ENCODE measurements at regions not wholly inside any gene's neighbourhood (a gene's known extent, or its start where the extent isn't known, plus 50 kb on each side); places are given as distances from the start of the nearest gene placed in this dataset.
"Not testable (repeated sequence)": the region's sequence is repeated elsewhere in the genome, so short reads cannot be mapped to it uniquely, and the experiment has no call there.

DNA sequence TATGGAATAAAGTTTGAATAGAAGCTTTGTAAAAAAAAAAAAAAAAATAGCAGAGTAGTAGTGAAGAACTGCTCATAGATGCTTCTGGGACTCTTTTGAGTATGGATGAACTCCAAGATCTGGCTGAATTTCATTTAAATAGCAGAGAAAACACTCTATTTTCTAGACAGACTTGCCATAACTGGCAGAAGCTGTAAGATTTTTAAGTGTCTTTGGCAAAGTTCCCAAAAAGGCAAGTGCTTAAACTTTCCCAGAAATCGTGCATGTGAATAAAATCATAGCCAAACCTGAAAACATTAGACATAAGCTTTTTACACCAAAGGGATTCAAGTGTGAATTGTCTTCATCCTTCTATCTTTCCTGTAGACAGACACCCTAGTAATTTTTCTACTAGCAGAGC, 110.3 kb upstream of the MITF start:
- no peaks in the 10 kb centered on the region for H3K27me3 ChIP-seq (ENCODE audit: insufficient read depth, low read length, poor library complexity, severe bottlenecking)
- no peaks in the 10 kb centered on the region for H3K27me3 Mint-ChIP-seq
- H3K27ac Mint-ChIP-seq: no peak overlapping the region
- no peaks in the 10 kb centered on the region for H3K9me3 ChIP-seq (ENCODE audit: low read length)
- DNase-seq: no peak
- H3K36me3 ChIP-seq (ENCODE audit: insufficient read depth, low read length): no peaks in the 10 kb centered on the region
- CTCF ChIA-PET: no interaction called here
- H3K4me1 Mint-ChIP-seq: no peaks in the 10 kb centered on the region
- H3K4me3 ChIP-seq (ENCODE audit: low read length): no peak overlapping the region
- no peak overlapping the region for H3K27ac ChIP-seq (ENCODE audit: low read depth, low read length)
- H3K4me3 Mint-ChIP-seq: no peak overlapping the region
- H3K4me1 ChIP-seq (ENCODE audit: insufficient read depth, low read length): no peaks in the 10 kb centered on the region
- H3K36me3 Mint-ChIP-seq: no peaks in the 10 kb centered on the region
- POLR2A ChIA-PET: no interaction called here
- peaks cover 10 to 32% (median 25%) of the 10 kb centered on the region in 5 donors for H3K9me3 Mint-ChIP-seq

DNA sequence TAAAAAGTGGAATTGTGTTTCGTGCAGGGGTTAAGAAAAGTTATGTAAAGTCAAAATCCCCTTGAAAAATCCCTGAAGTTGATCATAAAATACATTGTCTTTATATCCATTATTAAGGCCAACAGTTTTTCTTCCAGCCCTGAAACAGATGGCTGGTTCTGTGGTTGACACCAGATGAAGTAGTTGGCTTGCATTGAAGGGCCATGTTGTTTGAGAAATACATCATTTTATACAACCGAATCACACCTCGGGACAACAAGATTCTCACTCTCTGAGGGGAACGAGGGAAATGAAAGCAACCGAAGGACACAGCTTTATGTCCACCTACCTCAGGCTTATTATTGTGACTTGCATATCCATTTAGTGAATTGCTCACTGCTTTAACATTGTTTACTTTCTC, 126.0 kb upstream of the MITF start:
- CTCF ChIA-PET: no interaction called here

DNA sequence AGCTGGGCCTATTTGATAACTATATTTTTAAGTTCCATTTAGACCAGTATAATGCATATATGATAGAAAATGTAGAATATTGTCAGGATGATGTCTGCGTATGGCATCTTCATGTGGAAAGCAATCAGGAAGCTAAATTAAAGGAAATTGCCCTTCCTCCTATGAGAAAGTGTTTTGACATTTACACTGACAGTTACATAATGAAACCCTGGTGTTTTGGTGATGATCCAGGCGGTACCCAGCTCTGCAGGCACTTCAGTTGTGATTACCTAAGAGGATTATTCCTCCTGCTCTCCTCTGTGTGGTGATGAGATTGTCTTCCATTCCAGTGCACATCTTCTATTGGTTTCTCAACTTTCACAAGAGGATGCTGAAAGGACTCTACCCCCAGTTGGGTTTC, 126.5 kb upstream of the MITF start:
- no peaks in the 10 kb centered on the region for H3K9me3 ChIP-seq (ENCODE audit: low read length)
- H3K4me1 ChIP-seq (ENCODE audit: insufficient read depth, low read length): no peaks in the 10 kb centered on the region
- no peaks in the 10 kb centered on the region for H3K27me3 Mint-ChIP-seq
- CTCF ChIA-PET: no interaction called here
- H3K27me3 ChIP-seq (ENCODE audit: insufficient read depth, low read length, poor library complexity, severe bottlenecking): no peaks in the 10 kb centered on the region
- H3K4me3 Mint-ChIP-seq: no peak overlapping the region
- H3K9me3 Mint-ChIP-seq: peaks cover 0 to 11% (median 6%) of the 10 kb centered on the region in 5 donors
- no peak overlapping the region for H3K27ac ChIP-seq (ENCODE audit: low read depth, low read length)
- no peaks in the 10 kb centered on the region for H3K36me3 Mint-ChIP-seq
- no peaks in the 10 kb centered on the region for H3K4me1 Mint-ChIP-seq
- H3K36me3 ChIP-seq (ENCODE audit: insufficient read depth, low read length): no peaks in the 10 kb centered on the region
- POLR2A ChIA-PET: no interaction called here
- no peak for DNase-seq
- H3K27ac Mint-ChIP-seq: no peak overlapping the region
- H3K4me3 ChIP-seq (ENCODE audit: low read length): no peak overlapping the region

More for the DNA sequence above, 126.0 kb upstream of the MITF start:
- no peaks in the 10 kb centered on the region for H3K27me3 Mint-ChIP-seq
- Histone ChIP-seq H3K4me1 (ENCODE audit: insufficient read depth, low read length) (no peaks in the 10 kb centered on the region), H3K36me3 (ENCODE audit: insufficient read depth, low read length) (no peaks in the 10 kb centered on the region), H3K27ac (ENCODE audit: low read depth, low read length) (no peak overlapping the region), H3K4me3 (ENCODE audit: low read length) (no peak overlapping the region), H3K27me3 (ENCODE audit: insufficient read depth, low read length, poor library complexity, severe bottlenecking) (no peaks in the 10 kb centered on the region), H3K9me3 (ENCODE audit: low read length) (no peaks in the 10 kb centered on the region)
- no peaks in the 10 kb centered on the region for H3K4me1 Mint-ChIP-seq
- H3K27ac Mint-ChIP-seq: no peak overlapping the region
- no peak for DNase-seq
- POLR2A ChIA-PET: no interaction called here
- no peak overlapping the region for H3K4me3 Mint-ChIP-seq
- H3K9me3 Mint-ChIP-seq: peaks cover 0 to 11% (median 6%) of the 10 kb centered on the region in 5 donors
- no peaks in the 10 kb centered on the region for H3K36me3 Mint-ChIP-seq

DNA sequence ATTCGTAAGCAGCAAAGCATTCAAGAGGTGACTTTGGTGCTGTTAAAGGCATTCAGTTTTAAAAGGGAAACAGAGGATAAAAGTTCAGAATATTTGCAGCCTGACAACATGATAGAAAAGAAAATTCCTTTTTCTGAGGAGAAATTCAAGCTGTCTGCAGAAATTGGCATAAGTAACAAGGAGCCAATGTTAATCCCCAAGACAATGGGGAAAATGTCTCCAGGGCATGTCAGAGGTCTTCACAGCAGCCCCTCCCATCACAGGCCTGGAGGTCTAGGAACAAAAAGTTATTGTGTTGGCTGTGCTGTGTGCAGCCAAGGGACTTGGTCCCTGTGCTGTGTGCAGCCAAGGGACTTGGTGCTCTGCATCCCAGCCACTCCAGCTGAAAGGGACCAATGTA, 129.7 kb upstream of the MITF start:
- H3K4me1 Mint-ChIP-seq; DNase-seq; H3K4me3 ChIP-seq (ENCODE audit: low read length); H3K4me3 Mint-ChIP-seq; CTCF ChIA-PET; H3K27ac Mint-ChIP-seq; H3K36me3 ChIP-seq (ENCODE audit: insufficient read depth, low read length); H3K27ac ChIP-seq (ENCODE audit: low read depth, low read length); H3K4me1 ChIP-seq (ENCODE audit: insufficient read depth, low read length); H3K36me3 Mint-ChIP-seq; H3K9me3 ChIP-seq (ENCODE audit: low read length); POLR2A ChIA-PET; H3K27me3 ChIP-seq (ENCODE audit: insufficient read depth, low read length, poor library complexity, severe bottlenecking); H3K27me3 Mint-ChIP-seq: not testable (repeated sequence)
- H3K9me3 Mint-ChIP-seq: peaks cover 0 to 11% (median 6%) of the 10 kb centered on the region in 5 donors

DNA sequence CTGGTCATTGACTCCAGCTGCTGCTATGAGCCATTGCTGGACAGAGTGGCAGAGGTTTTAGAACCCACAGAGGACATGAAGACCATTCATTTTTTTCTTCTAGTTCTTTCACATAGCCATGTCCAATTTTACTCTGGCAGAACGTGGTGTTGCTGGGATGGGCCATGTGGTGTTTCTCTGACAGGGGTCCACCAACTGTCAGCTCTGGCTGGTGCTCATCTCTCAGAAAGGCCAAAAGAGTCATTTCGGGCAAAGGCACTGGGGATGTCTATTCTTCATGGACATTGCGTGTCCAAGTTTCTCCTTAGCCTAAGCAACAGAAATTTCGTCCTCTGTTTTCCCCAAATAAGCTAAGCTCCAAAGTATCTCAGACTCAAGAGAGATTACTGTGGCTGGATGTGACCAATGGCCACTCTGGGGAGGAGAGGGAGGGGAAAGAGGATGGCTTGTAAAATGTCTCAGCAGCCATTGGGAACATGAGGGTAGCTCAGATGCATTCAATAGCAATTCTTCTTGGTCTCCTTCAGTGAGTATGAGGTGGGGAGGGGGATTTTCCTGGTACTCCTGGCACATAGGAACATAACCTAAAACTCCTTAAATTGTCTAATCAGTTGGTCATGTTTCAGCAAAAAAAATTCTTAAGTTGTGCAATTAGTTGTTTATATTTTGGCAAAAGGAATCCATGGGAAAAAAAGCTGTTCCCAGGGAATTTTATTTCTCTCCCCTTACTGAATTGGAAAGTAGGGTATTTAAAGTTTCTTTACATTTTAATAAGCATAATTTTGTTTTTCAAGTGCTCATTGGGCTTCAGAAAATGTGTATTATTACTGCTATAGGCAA, 131.6 kb upstream of the MITF start:
- H3K4me3 Mint-ChIP-seq: no peak overlapping the region
- POLR2A ChIA-PET: no interaction called here
- no peak overlapping the region for H3K27ac Mint-ChIP-seq
- H3K27ac ChIP-seq (ENCODE audit: low read depth, low read length): no peak overlapping the region
- no peak overlapping the region for H3K4me3 ChIP-seq (ENCODE audit: low read length)
- CTCF ChIA-PET: no interaction called here
- no peak for DNase-seq
- H3K4me1 Mint-ChIP-seq: no peaks in the 10 kb centered on the region
- H3K36me3 ChIP-seq (ENCODE audit: insufficient read depth, low read length): no peaks in the 10 kb centered on the region
- no peaks in the 10 kb centered on the region for H3K27me3 ChIP-seq (ENCODE audit: insufficient read depth, low read length, poor library complexity, severe bottlenecking)
- no peaks in the 10 kb centered on the region for H3K36me3 Mint-ChIP-seq
- no peaks in the 10 kb centered on the region for H3K4me1 ChIP-seq (ENCODE audit: insufficient read depth, low read length)
- H3K9me3 ChIP-seq (ENCODE audit: low read length): no peaks in the 10 kb centered on the region
- H3K9me3 Mint-ChIP-seq: peaks cover 5 to 11% (median 6%) of the 10 kb centered on the region in 5 donors
- H3K27me3 Mint-ChIP-seq: no peaks in the 10 kb centered on the region

DNA sequence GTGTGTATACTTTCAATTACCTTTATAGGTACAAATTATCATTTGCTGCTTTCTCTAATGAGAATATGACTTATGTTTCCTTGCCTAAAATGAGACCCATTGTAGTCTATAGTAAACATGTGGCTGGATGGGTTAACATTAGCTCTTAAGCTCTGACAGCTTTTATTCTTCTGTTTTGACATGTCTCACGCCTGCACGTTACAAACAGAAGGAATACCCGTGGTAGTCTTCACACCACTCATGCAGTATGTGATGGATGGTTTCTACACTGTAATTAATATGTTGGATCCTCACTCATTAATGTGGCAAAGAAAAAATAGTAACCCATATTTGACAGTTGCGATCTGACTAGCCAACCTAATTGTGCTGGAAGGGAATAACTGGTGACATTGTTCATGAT, 133.4 kb upstream of the MITF start:
- no peaks in the 10 kb centered on the region for H3K36me3 ChIP-seq (ENCODE audit: insufficient read depth, low read length)
- H3K9me3 ChIP-seq (ENCODE audit: low read length): no peaks in the 10 kb centered on the region
- no peak overlapping the region for H3K27ac ChIP-seq (ENCODE audit: low read depth, low read length)
- H3K4me3 ChIP-seq (ENCODE audit: low read length): no peak overlapping the region
- Mint-ChIP-seq H3K27me3 (no peaks in the 10 kb centered on the region), H3K9me3 (peaks cover 5 to 12% (median 6%) of the 10 kb centered on the region in 5 donors), H3K27ac (no peak overlapping the region), H3K36me3 (no peaks in the 10 kb centered on the region), H3K4me3 (no peak overlapping the region), H3K4me1 (no peaks in the 10 kb centered on the region)
- H3K27me3 ChIP-seq (ENCODE audit: insufficient read depth, low read length, poor library complexity, severe bottlenecking): no peaks in the 10 kb centered on the region
- CTCF ChIA-PET: no interaction called here
- POLR2A ChIA-PET: no interaction called here
- H3K4me1 ChIP-seq (ENCODE audit: insufficient read depth, low read length): no peaks in the 10 kb centered on the region
- no peak for DNase-seq

DNA sequence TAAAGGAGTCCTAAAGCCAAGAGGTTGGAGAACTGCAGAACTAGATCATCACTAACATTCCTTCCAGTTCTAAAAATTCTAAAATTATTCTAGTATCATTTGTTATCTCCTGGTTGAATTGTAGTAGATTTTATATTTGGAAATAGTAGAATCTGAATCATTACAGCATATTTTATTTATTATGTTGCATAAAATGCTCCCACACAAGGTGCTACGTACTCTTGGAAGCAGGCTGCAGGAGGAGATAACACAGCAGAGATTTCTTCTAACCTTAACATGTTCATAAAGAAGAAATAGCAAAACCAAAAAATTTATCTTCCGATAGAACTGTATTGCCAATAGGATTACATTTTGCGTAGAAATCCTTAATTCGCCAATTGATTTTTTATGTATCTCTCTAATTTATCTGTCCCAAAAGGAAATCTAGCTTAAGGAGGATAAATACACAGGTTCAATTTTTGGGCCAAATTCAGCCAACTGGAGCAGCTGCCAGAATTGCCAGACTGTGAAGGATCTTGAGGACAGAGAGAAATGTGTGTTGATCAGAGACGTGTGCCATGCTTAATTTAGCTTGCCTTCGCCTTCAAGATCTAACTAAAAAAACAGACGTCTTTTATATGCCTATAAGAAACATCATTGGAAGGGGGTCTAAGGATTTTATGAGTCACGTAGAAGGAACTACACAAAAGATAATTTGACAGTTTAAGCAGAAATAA, 134.4 kb upstream of the MITF start:
- POLR2A ChIA-PET: no interaction called here
- no peaks in the 10 kb centered on the region for H3K36me3 Mint-ChIP-seq
- H3K4me1 Mint-ChIP-seq: no peaks in the 10 kb centered on the region
- H3K4me1 ChIP-seq (ENCODE audit: insufficient read depth, low read length): no peaks in the 10 kb centered on the region
- no peak for DNase-seq
- no peaks in the 10 kb centered on the region for H3K27me3 Mint-ChIP-seq
- H3K4me3 Mint-ChIP-seq: no peak overlapping the region
- H3K36me3 ChIP-seq (ENCODE audit: insufficient read depth, low read length): no peaks in the 10 kb centered on the region
- no peak overlapping the region for H3K27ac Mint-ChIP-seq
- H3K27ac ChIP-seq (ENCODE audit: low read depth, low read length): no peak overlapping the region
- CTCF ChIA-PET: no interaction called here
- no peaks in the 10 kb centered on the region for H3K27me3 ChIP-seq (ENCODE audit: insufficient read depth, low read length, poor library complexity, severe bottlenecking)
- H3K4me3 ChIP-seq (ENCODE audit: low read length): no peak overlapping the region
- no peaks in the 10 kb centered on the region for H3K9me3 ChIP-seq (ENCODE audit: low read length)
- H3K9me3 Mint-ChIP-seq: peaks cover 1 to 16% (median 6%) of the 10 kb centered on the region in 5 donors

DNA sequence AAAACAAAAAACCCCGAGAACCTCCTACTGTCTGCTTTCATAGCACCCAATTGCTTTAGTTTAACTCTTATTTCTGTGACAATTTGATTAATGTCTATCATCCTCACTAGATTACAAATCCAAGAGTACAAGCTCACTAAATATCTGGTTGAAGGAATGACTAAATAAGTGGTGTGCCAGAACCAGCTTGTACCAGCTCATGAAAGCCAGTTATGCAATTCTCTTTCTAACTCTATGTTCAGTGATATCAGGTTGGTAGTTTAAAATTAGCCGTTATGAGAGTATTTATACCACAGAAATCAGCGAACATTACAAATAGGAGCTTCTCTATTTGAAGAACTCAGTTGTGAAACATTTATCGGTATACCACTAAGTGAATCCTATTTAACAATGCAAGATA, 137.2 kb upstream of the MITF start:
- Mint-ChIP-seq H3K4me3 (no peak overlapping the region), H3K36me3 (no peaks in the 10 kb centered on the region)
- H3K36me3 ChIP-seq (ENCODE audit: insufficient read depth, low read length): no peaks in the 10 kb centered on the region

More for the DNA sequence above, 137.2 kb upstream of the MITF start:
- Mint-ChIP-seq H3K27ac (no peak overlapping the region), H3K27me3 (no peaks in the 10 kb centered on the region), H3K4me1 (no peaks in the 10 kb centered on the region), H3K9me3 (peaks cover 0 to 16% (median 2%) of the 10 kb centered on the region in 5 donors)
- CTCF ChIA-PET: no interaction called here
- POLR2A ChIA-PET: no interaction called here
- H3K27me3 ChIP-seq (ENCODE audit: insufficient read depth, low read length, poor library complexity, severe bottlenecking): no peaks in the 10 kb centered on the region
- no peaks in the 10 kb centered on the region for H3K4me1 ChIP-seq (ENCODE audit: insufficient read depth, low read length)
- DNase-seq: no peak
- no peak overlapping the region for H3K27ac ChIP-seq (ENCODE audit: low read depth, low read length)
- no peak overlapping the region for H3K4me3 ChIP-seq (ENCODE audit: low read length)
- no peaks in the 10 kb centered on the region for H3K9me3 ChIP-seq (ENCODE audit: low read length)

Data from CD8-positive, alpha-beta memory T cell (primary cell).